WTC11 (cell line): ENCODE measurements at regions not wholly inside any gene's neighbourhood (a gene's known extent, or its start where the extent isn't known, plus 50 kb on each side); places are given as distances from the start of the nearest gene placed in this dataset.

Experiments
- ATAC-seq: fragments of 200-7000 bp; cut with Tn5 transposase; 2 replicates; pipeline ENCODE4 v1.10.0; 2021; ENCODE audit warnings: mild to moderate bottlenecking, moderate library complexity
- CTCF ChIA-PET: fragments of 300-600 bp; sonication (Branson Sonifier 250); formaldehyde crosslinking; loops from one replicate; lab custom pipeline; 2021; ENCODE audit warnings: antibody characterized with exemption; lab: Charles Lee
- POLR2A ChIA-PET: fragments of 350-600 bp; sonication (Branson Sonifier 250); formaldehyde crosslinking; loops from one replicate; lab custom pipeline; 2021; ENCODE audit warnings: antibody characterized with exemption; lab: Charles Lee
- DNase-seq: peaks from one replicate; pipeline ENCODE4 v3.0.0; 2021; ENCODE audit warnings: low spot score
- H3K27ac Mint-ChIP-seq: 2 replicates; pipeline ENCODE4 v1.8.0; 2021; ENCODE audit warnings: mixed read lengths
- H3K27me3 Mint-ChIP-seq: 2 replicates; pipeline ENCODE4 v1.8.0; 2021; ENCODE audit warnings: low read depth, mild to moderate bottlenecking, moderate library complexity, mixed read lengths
- H3K36me3 Mint-ChIP-seq: 2 replicates; pipeline ENCODE4 v1.8.0; 2021; ENCODE audit warnings: mixed read lengths
- H3K4me1 Mint-ChIP-seq: 2 replicates; pipeline ENCODE4 v1.8.0; 2022; ENCODE audit warnings: mixed read lengths
- H3K4me3 Mint-ChIP-seq: 2 replicates; pipeline ENCODE4 v1.8.0; 2021; ENCODE audit warnings: mild to moderate bottlenecking, moderate library complexity, mixed read lengths
- H3K9me3 Mint-ChIP-seq: 2 replicates; pipeline ENCODE4 v1.8.0; 2021; ENCODE audit warnings: mixed read lengths
- AR ChIP-seq: fragments of 250-450 bp; sonication (Bioruptor Pico); IDR thresholded peaks from 2 replicates; pipeline ENCODE4 v1.9.0; 2021; ENCODE audit warnings: mild to moderate bottlenecking
- ATF1 ChIP-seq: sonication (generic); formaldehyde crosslinking; IDR thresholded peaks from 2 replicates; pipeline ENCODE4 v1.8.1; 2023; ENCODE audit warnings: mild to moderate bottlenecking, moderate library complexity, missing genetic modification reagents
- CREM ChIP-seq: sonication (generic); formaldehyde crosslinking; IDR thresholded peaks from 2 replicates; pipeline ENCODE4 v1.8.1; 2022; ENCODE audit warnings: mild to moderate bottlenecking, missing genetic modification reagents, moderate library complexity
- FOXP1 ChIP-seq: sonication (generic); formaldehyde crosslinking; IDR thresholded peaks from 2 replicates; pipeline ENCODE4 v1.8.0; 2022; ENCODE audit warnings: missing genetic modification reagents, mild to moderate bottlenecking, moderate library complexity, borderline replicate concordance
- FOXP4 ChIP-seq: sonication (generic); formaldehyde crosslinking; IDR thresholded peaks from 2 replicates; pipeline ENCODE4 v1.8.0; 2022; ENCODE audit warnings: mild to moderate bottlenecking, missing genetic modification reagents
- GRHL2 ChIP-seq: fragments of 250-450 bp; sonication (Bioruptor Pico); IDR thresholded peaks from 2 replicates; pipeline ENCODE4 v1.8.0; 2022; ENCODE audit warnings: mild to moderate bottlenecking, moderate library complexity; ENCODE audit not compliant: insufficient replicate concordance, severe bottlenecking
- IRF2 ChIP-seq: sonication (generic); formaldehyde crosslinking; IDR thresholded peaks from 2 replicates; pipeline ENCODE4 v1.8.0; 2022; ENCODE audit warnings: low read depth, missing genetic modification reagents, borderline replicate concordance
- JAZF1 ChIP-seq: fragments of 250-450 bp; sonication (Bioruptor Pico); IDR thresholded peaks from 2 replicates; pipeline ENCODE4 v1.9.0; 2021; ENCODE audit warnings: moderate library complexity, mild to moderate bottlenecking, inconsistent platforms
- KAT7 ChIP-seq: sonication (generic); formaldehyde crosslinking; IDR thresholded peaks from 2 replicates; pipeline ENCODE4 v1.8.1; 2023; ENCODE audit warnings: missing genetic modification reagents, mild to moderate bottlenecking, borderline replicate concordance
- MXD4 ChIP-seq: fragments of 250-450 bp; sonication (Bioruptor Pico); IDR thresholded peaks from 2 replicates; pipeline ENCODE4 v1.8.0; 2021; ENCODE audit warnings: mild to moderate bottlenecking, moderate library complexity, borderline replicate concordance
- RORB ChIP-seq: fragments of 250-450 bp; sonication (Bioruptor Pico); IDR thresholded peaks from 2 replicates; pipeline ENCODE4 v1.9.0; 2021; ENCODE audit warnings: mild to moderate bottlenecking
- SMAD3 ChIP-seq: sonication (generic); formaldehyde crosslinking; IDR thresholded peaks from 2 replicates; pipeline ENCODE4 v1.8.0; 2022; ENCODE audit warnings: missing genetic modification reagents, mild to moderate bottlenecking, borderline replicate concordance
- TP53 ChIP-seq: sonication (generic); formaldehyde crosslinking; IDR thresholded peaks from 2 replicates; pipeline ENCODE4 v1.8.1; 2023; ENCODE audit warnings: mild to moderate bottlenecking, missing genetic modification reagents
- USF2 ChIP-seq: sonication (generic); formaldehyde crosslinking; IDR thresholded peaks from 2 replicates; pipeline ENCODE4 v1.8.1; 2023; ENCODE audit warnings: mild to moderate bottlenecking, missing genetic modification reagents, moderate library complexity
- ZNF219 ChIP-seq: sonication (generic); formaldehyde crosslinking; IDR thresholded peaks from 2 replicates; pipeline ENCODE4 v1.8.0; 2023; ENCODE audit warnings: missing genetic modification reagents, mild to moderate bottlenecking, borderline replicate concordance
- ZNF263 ChIP-seq: sonication (generic); formaldehyde crosslinking; IDR thresholded peaks from 2 replicates; pipeline ENCODE4 v1.8.1; 2022; ENCODE audit warnings: low read depth, mild to moderate bottlenecking, moderate library complexity, missing genetic modification reagents
- TF ChIP-seq, protein P1 (sequence below): sonication (generic); formaldehyde crosslinking; IDR thresholded peaks from 2 replicates; pipeline ENCODE4 v1.8.0; 2022; ENCODE audit warnings: mild to moderate bottlenecking, missing genetic modification reagents
- TF ChIP-seq, protein P2 (sequence below): sonication (generic); formaldehyde crosslinking; IDR thresholded peaks from 2 replicates; pipeline ENCODE4 v1.8.0; 2023; ENCODE audit warnings: missing genetic modification reagents, mild to moderate bottlenecking, borderline replicate concordance
- TF ChIP-seq, protein P3 (sequence below): fragments of 250-450 bp; sonication (Bioruptor Pico); IDR thresholded peaks from 2 replicates; pipeline ENCODE4 v1.9.0; 2021; ENCODE audit warnings: moderate library complexity, mild to moderate bottlenecking, inconsistent platforms, borderline replicate concordance
- TF ChIP-seq, protein P4 (sequence below): fragments of 250-450 bp; sonication (Bioruptor Pico); IDR thresholded peaks from 2 replicates; pipeline ENCODE4 v1.9.0; 2021; ENCODE audit warnings: mild to moderate bottlenecking

GRCh38 chr17:34475296-34475695 is 104.1 kb upstream of the TMEM132E start:
- ATAC-seq (no peak), DNase-seq (no peak)
- TF ChIP-seq AR, result no peak
- no peak for TF ChIP-seq IRF2 (CRISPR knock-in tag)
- no peak for TF ChIP-seq USF2
- TF ChIP-seq MXD4 (CRISPR knock-in tag), result no peak
- no peak for TF ChIP-seq KAT7
- TF ChIP-seq, protein P1, sequence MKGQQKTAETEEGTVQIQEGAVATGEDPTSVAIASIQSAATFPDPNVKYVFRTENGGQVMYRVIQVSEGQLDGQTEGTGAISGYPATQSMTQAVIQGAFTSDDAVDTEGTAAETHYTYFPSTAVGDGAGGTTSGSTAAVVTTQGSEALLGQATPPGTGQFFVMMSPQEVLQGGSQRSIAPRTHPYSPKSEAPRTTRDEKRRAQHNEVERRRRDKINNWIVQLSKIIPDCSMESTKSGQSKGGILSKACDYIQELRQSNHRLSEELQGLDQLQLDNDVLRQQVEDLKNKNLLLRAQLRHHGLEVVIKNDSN (CRISPR knock-in tag), result no peak
- no peak for TF ChIP-seq ZNF263 (CRISPR knock-in tag)
- TF ChIP-seq TP53 (CRISPR knock-in tag), result no peak
- TF ChIP-seq CREM (CRISPR knock-in tag), result no peak
- no peak for TF ChIP-seq ZNF219 (CRISPR knock-in tag)
- TF ChIP-seq JAZF1 (CRISPR knock-in tag), result no peak
- TF ChIP-seq, protein P2, sequence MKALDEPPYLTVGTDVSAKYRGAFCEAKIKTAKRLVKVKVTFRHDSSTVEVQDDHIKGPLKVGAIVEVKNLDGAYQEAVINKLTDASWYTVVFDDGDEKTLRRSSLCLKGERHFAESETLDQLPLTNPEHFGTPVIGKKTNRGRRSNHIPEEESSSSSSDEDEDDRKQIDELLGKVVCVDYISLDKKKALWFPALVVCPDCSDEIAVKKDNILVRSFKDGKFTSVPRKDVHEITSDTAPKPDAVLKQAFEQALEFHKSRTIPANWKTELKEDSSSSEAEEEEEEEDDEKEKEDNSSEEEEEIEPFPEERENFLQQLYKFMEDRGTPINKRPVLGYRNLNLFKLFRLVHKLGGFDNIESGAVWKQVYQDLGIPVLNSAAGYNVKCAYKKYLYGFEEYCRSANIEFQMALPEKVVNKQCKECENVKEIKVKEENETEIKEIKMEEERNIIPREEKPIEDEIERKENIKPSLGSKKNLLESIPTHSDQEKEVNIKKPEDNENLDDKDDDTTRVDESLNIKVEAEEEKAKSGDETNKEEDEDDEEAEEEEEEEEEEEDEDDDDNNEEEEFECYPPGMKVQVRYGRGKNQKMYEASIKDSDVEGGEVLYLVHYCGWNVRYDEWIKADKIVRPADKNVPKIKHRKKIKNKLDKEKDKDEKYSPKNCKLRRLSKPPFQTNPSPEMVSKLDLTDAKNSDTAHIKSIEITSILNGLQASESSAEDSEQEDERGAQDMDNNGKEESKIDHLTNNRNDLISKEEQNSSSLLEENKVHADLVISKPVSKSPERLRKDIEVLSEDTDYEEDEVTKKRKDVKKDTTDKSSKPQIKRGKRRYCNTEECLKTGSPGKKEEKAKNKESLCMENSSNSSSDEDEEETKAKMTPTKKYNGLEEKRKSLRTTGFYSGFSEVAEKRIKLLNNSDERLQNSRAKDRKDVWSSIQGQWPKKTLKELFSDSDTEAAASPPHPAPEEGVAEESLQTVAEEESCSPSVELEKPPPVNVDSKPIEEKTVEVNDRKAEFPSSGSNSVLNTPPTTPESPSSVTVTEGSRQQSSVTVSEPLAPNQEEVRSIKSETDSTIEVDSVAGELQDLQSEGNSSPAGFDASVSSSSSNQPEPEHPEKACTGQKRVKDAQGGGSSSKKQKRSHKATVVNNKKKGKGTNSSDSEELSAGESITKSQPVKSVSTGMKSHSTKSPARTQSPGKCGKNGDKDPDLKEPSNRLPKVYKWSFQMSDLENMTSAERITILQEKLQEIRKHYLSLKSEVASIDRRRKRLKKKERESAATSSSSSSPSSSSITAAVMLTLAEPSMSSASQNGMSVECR (CRISPR knock-in tag), result no peak
- TF ChIP-seq, protein P3, sequence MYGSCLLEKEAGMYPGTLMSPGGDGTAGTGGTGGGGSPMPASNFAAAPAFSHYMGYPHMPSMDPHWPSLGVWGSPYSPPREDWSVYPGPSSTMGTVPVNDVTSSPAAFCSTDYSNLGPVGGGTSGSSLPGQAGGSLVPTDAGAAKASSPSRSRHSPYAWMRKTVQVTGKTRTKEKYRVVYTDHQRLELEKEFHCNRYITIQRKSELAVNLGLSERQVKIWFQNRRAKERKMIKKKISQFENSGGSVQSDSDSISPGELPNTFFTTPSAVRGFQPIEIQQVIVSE, result no peak
- TF ChIP-seq SMAD3 (CRISPR knock-in tag), result no peak
- no peak for TF ChIP-seq FOXP4
- no peak for TF ChIP-seq RORB (CRISPR knock-in tag)
- no peak for TF ChIP-seq ATF1 (CRISPR knock-in tag)
- TF ChIP-seq, protein P4, sequence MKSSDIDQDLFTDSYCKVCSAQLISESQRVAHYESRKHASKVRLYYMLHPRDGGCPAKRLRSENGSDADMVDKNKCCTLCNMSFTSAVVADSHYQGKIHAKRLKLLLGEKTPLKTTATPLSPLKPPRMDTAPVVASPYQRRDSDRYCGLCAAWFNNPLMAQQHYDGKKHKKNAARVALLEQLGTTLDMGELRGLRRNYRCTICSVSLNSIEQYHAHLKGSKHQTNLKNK, result no peak
- TF ChIP-seq GRHL2 (CRISPR knock-in tag), result no peak
- no peak for TF ChIP-seq FOXP1 (CRISPR knock-in tag)
- POLR2A ChIA-PET, result no interaction called here
- H3K36me3 Mint-ChIP-seq, result no peaks in the 10 kb centered on the region
- no peak overlapping the region for H3K27ac Mint-ChIP-seq
- CTCF ChIA-PET, result interaction anchor here (1.1 to 1.8 kb wide), 4 partner anchors 12 to 163 kb away, joined by 3 to 8 read pairs (median 4); no protein-coding TSS in a partner anchor
- H3K4me3 Mint-ChIP-seq, result no peak overlapping the region
- H3K9me3 Mint-ChIP-seq, result peaks cover 4% of the 10 kb centered on the region
- peaks cover 3% of the 10 kb centered on the region; the same call in 1 of the 2 replicates for H3K27me3 Mint-ChIP-seq
- H3K4me1 Mint-ChIP-seq, result no peaks in the 10 kb centered on the region
